ENCODE measurements at regions not wholly inside any gene's neighbourhood (a gene's known extent, or its start where the extent isn't known, plus 50 kb on each side); places are given as distances from the start of the nearest gene placed in this dataset.

GRCh38 chr3:168342946-168343850 is 247.5 kb upstream of the GOLIM4 start:
- DNase-seq, result no peak

- DNase-seq, result no peak
Observed at GRCh38 chr3:168341956-168342936, 246.5 kb upstream of the GOLIM4 start.

- peak; percentile 5 for DNase-seq
Observed at GRCh38 chr3:168341192-168341815, 245.6 kb upstream of the GOLIM4 start.

DNA sequence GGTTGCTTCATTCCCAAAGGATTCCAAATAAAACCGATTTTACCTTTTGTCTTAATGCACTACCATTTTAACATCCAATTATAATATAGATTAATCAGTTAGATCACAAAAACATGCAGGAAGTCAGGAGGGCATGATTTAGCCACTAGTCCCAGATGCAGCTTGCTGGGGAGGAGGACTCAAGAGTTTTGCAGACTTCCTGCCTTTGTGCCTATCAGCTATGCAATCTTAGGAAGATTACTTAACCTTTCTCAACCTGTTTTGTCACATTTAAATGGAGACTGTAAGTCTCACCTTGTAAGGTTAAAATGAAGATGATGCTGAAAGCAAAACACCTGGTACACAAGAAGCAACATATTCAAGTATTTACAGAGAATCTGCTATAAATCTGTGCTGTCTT is 242.4 kb upstream of the GOLIM4 start:
- DNase-seq, result no peak

- no peak for DNase-seq
Observed at GRCh38 chr3:168336276-168336675, 240.6 kb upstream of the GOLIM4 start.

- DNase-seq, result no peak
Observed at GRCh38 chr3:168333410-168333935, 237.7 kb upstream of the GOLIM4 start.

DNA sequence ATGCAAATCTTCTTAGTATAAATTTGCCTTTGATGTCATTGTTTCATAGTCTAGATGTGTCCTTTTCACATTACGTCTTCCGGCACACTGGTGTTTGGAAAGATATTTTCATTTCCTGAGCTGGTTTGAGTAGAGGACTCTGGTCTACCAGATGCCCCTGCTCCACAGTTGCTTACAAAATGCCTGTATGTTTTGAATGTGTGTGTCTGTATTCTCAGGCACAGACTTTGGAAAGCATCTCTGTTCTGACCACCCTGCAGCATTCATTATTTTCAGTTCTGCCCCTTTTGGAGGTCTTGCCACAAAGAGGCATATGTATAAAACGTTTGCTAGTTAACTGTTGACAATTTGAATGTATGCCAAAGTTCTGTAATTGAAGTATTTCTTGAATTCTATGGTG is 236.0 kb upstream of the GOLIM4 start:
- DNase-seq, result no peak

DNA sequence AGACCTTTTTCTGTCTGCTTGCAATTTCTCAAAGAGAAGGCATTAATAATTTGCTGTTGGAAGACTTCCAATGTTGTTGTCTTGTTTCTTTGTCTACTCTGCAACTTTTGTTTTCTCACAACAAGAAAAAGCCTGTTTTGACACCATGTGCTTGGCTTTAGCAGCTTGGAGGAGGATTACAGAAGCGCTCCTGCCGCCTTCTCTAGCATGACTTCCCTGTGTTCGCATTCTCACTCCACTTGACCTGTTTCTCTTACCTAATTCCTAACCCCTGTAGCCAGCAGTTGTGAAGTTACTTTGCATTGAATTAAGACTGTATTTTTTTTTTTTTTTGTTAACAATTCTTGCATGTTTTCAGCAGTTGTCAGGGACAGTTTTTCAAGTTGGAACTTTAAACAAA is 235.3 kb upstream of the GOLIM4 start:
- no peak for DNase-seq

- DNase-seq, result no peak
Observed at GRCh38 chr3:168327856-168328255, 232.1 kb upstream of the GOLIM4 start.

GRCh38 chr3:168325684-168326083 is 230.0 kb upstream of the GOLIM4 start:
- DNase-seq, result no peak

DNA sequence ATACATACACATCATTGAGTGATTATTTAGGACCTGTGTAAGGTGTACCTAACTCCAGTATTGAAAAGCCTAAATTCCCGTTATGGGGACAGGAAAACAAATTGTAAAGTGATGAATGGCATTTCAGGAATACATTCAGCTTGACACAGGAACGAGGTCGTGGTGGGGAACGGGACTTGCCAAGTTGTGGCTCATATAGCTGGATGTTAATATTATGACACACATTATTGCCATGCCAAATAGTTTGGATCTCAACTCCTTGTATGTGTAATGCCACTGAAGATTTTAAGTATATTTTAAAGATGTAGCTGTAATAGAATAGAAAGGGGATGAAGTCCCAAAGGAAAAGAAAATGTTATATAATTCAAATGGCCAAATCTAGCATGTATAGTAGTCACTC is 227.2 kb upstream of the GOLIM4 start:
- no peak for DNase-seq

DNA sequence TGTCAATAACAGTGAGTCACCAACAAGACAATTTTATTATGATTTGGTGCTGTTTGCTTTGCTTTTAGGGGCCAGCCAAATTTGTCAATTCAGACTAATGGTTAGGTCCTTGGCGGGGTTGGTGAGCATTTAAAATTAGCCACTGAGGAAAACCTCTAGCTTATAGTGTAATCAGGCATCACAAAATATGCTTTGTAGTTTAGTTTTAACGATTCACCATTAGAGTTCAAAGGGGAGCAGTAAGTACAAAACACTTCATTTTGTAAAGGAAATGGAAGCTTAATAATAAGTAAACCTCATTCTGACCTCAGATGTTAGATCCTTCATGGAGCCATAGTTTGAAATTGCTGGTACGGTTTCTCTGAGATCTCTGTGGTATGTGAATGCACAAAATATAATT is 218.4 kb upstream of the GOLIM4 start:
- no peak for DNase-seq

- no peak for DNase-seq
Observed at GRCh38 chr3:168312984-168313383, 217.3 kb upstream of the GOLIM4 start.

- DNase-seq, result no peak
Observed at GRCh38 chr3:168307893-168308292, 212.2 kb upstream of the GOLIM4 start.

DNA sequence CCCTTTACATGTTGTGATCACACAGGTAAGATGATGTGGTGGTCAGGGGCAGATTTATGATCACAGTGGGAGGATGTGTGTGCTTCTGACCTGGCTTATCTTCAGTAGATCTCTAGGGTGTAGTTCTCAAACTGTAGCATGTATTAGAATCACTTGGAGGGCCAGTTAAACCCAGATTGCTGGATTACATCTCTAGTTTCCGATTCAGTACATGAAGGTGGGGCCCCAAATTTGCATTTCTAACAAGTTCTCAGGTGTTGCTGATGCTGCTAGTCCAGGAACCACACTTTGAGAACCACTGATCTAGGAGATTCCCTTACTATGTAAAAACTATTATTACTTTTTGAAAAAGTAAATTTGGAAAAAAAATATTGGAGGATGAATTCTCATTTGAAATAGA is 199.3 kb upstream of the GOLIM4 start:
- no peak for DNase-seq

GRCh38 chr3:168292296-168292695 is 196.6 kb upstream of the GOLIM4 start:
- no peak for DNase-seq

- no peak for DNase-seq
Observed at GRCh38 chr3:168289471-168290008, 193.8 kb upstream of the GOLIM4 start.

DNA sequence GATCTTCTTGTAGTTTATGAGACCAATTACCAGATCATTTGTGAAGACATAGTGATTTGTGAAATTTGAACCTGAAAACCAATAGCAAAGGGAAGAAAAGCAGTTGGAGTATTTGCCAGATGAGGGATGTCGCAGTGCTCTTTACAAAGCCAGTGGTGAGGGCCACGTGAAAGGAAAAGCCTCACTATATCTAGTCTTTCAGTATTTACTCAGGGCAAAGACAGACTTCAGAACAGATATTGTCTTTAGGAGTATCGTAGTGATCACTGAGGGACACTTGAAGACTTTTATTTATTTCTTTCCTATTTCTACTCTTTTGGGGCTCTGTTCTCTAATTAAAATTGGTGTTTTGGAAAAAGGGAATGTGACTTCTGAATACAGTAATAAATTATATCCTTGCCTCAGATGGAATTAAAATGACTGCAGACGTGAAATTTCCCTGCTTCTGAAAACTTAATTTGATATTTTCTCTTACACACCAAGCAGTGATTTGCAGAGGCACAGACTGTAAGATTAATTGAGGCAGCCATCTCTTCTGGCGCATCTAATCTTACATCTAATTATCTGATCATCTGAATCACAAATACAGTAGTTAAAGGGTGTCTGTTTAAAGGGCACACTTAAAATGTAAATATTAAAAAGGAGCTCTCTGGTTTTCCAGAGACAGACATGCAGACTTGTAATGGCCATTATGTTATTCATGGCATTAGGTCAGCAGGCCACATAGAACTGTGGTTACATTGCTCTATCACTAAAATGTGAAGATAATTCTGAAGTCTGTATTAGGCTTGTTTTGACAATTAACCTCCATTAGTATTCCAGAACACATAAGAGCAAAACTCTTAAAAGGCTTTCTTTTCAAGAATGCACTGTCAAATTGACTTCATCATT is 193.0 kb upstream of the GOLIM4 start:
- DNase-seq, result no peak

GRCh38 chr3:168285506-168285905 is 189.8 kb upstream of the GOLIM4 start:
- no peak for DNase-seq

GRCh38 chr3:168284728-168285127 is 189.0 kb upstream of the GOLIM4 start:
- no peak for DNase-seq

DNA sequence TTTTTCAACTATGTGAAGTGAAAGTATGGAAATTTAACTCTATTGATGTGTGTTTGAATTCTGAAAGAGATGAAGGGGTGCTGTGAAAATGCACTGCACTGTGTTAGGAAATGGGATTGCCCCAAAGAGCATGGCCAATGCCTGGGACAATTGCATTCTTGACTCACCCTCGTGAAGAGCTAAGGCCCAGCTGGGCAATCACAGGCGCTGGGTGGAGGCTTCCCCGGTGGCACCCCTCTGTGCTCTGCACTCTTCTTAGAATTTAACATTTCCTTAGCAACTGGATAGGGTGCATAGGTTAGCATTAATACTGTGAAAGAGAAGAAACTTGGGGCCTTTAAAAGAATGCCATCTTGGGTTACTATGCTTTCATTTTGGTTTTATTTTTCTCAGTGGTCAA is 179.9 kb upstream of the GOLIM4 start:
- DNase-seq, result no peak

GRCh38 chr3:168273917-168274316 is 178.2 kb upstream of the GOLIM4 start:
- no peak for DNase-seq

Measured in NCI-H2107 (cell line).